NB4 (cell line): ENCODE measurements at regions not wholly inside any gene's neighbourhood (a gene's known extent, or its start where the extent isn't known, plus 50 kb on each side); places are given as distances from the start of the nearest gene placed in this dataset.

Source experiments
- DNase-seq: peaks from one replicate; pipeline ENCODE4 v3.0.0; 2010; ENCODE audit warnings: low read depth
- H3K4me3 ChIP-seq: one replicate; pipeline ENCODE4 v1.5.1; 2011; ENCODE audit warnings: mild to moderate bottlenecking, low read depth, low read length, moderate library complexity
- CTCF ChIP-seq: IDR thresholded peaks from one replicate; pipeline ENCODE4 v1.5.1; 2012; ENCODE audit warnings: low read depth, low read length
- MAX ChIP-seq: IDR thresholded peaks from 2 replicates; pipeline ENCODE4 v1.6.1; 2011; ENCODE audit warnings: low read depth, low read length
- MYC ChIP-seq: IDR thresholded peaks from 2 replicates; pipeline ENCODE4 v1.6.1; 2011; ENCODE audit warnings: low read depth, low read length
- POLR2A ChIP-seq: IDR thresholded peaks from 2 replicates; pipeline ENCODE4 v1.6.1; 2011; ENCODE audit warnings: mild to moderate bottlenecking; ENCODE audit not compliant: insufficient read length; ENCODE audit errors: extremely low read depth

- H3K4me3 ChIP-seq = no peak overlapping the region
- no peak for DNase-seq
- TF ChIP-seq MYC = no peak
- TF ChIP-seq MAX = no peak
- no peak for TF ChIP-seq CTCF
- TF ChIP-seq POLR2A = no peak
Observed at GRCh38 chr2:41785251-41786022, 262.4 kb upstream of the PKDCC start.

GRCh38 chr2:41791523-41791922 is 256.3 kb upstream of the PKDCC start:
- H3K4me3 ChIP-seq = no peak overlapping the region
- DNase-seq = peak; percentile 51
- no peak for TF ChIP-seq CTCF
- TF ChIP-seq MAX = no peak
- no peak for TF ChIP-seq POLR2A
- no peak for TF ChIP-seq MYC

GRCh38 chr2:41803361-41803760 is 244.5 kb upstream of the PKDCC start:
- no peak overlapping the region for H3K4me3 ChIP-seq
- TF ChIP-seq POLR2A (no peak), MYC (no peak), CTCF (no peak), MAX (no peak)
- no peak for DNase-seq

- H3K4me3 ChIP-seq = no peak overlapping the region
- TF ChIP-seq MYC (no peak), CTCF (no peak), POLR2A (no peak), MAX (no peak)
- DNase-seq = no peak
Observed at GRCh38 chr2:41806286-41806685, 241.5 kb upstream of the PKDCC start.

GRCh38 chr2:41821167-41821566 is 226.7 kb upstream of the PKDCC start:
- TF ChIP-seq CTCF = no peak
- TF ChIP-seq MYC = no peak
- no peak for TF ChIP-seq MAX
- TF ChIP-seq POLR2A = no peak
- no peak for DNase-seq
- H3K4me3 ChIP-seq = no peak overlapping the region
